Neuronal stem cell (in vitro differentiated cells): ENCODE measurements at regions not wholly inside any gene's neighbourhood (a gene's known extent, or its start where the extent isn't known, plus 50 kb on each side); places are given as distances from the start of the nearest gene placed in this dataset.
"Not testable (repeated sequence)": the region's sequence is repeated elsewhere in the genome, so short reads cannot be mapped to it uniquely, and the experiment has no call there.

Experiments
- DNase-seq: peaks from one replicate; pipeline ENCODE4 v3.0.0-alpha.2; 2013; ENCODE audit warnings: low spot score
- H2AFZ ChIP-seq: one replicate; pipeline ENCODE4 v1.6.1; 2013; ENCODE audit warnings: mild to moderate bottlenecking, low read length, inconsistent platforms
- H2AK5ac ChIP-seq: 2 replicates; pipeline ENCODE4 v1.6.1; 2013; ENCODE audit warnings: low read depth, mild to moderate bottlenecking, inconsistent platforms, low read length, moderate library complexity, mixed read lengths
- H2BK120ac ChIP-seq: 2 replicates; pipeline ENCODE4 v1.6.1; 2013; ENCODE audit warnings: low read depth, mild to moderate bottlenecking, inconsistent platforms, low read length, moderate library complexity, mixed read lengths
- H2BK12ac ChIP-seq: one replicate; pipeline ENCODE4 v1.6.1; 2013; ENCODE audit warnings: low read length, inconsistent platforms
- H2BK15ac ChIP-seq: 2 replicates; pipeline ENCODE4 v1.6.1; 2013; ENCODE audit warnings: mild to moderate bottlenecking, low read length, inconsistent platforms, mixed read lengths
- H2BK5ac ChIP-seq: one replicate; pipeline ENCODE4 v1.6.1; 2013; ENCODE audit warnings: inconsistent platforms, mild to moderate bottlenecking, low read length, moderate library complexity
- H3K14ac ChIP-seq: one replicate; pipeline ENCODE4 v1.6.1; 2013; ENCODE audit warnings: low read length, inconsistent platforms
- H3K18ac ChIP-seq: 2 replicates; pipeline ENCODE4 v1.6.1; 2013; ENCODE audit warnings: low read length, inconsistent platforms
- H3K23ac ChIP-seq: 2 replicates; pipeline ENCODE4 v1.6.1; 2013; ENCODE audit warnings: low read depth, mild to moderate bottlenecking, mixed read lengths, low read length, inconsistent platforms; ENCODE audit not compliant: poor library complexity
- H3K27ac ChIP-seq: replicated peaks from 3 replicates; pipeline ENCODE4 v1.5.1; 2013; ENCODE audit warnings: low read length, inconsistent platforms
- H3K27me3 ChIP-seq, 3 experiments: 2 replicates each; pipeline ENCODE4 v1.6.1; 2013; ENCODE audit warnings: low read length in 3 of 3, mild to moderate bottlenecking in 2 of 3, inconsistent platforms in 1 of 3, low read depth in 1 of 3, mixed read lengths in 1 of 3, moderate library complexity in 1 of 3; ENCODE audit not compliant: control insufficient read depth in 3 of 3, insufficient read depth in 3 of 3
- H3K36me3 ChIP-seq, 2 donors: replicated peaks in 1 of 2; 2 replicates each; pipeline ENCODE4 v1.6.1; 2013; ENCODE audit warnings: low read length in 2 of 2; ENCODE audit not compliant: control insufficient read depth in 2 of 2, insufficient read depth in 2 of 2
- H3K4ac ChIP-seq: 2 replicates; pipeline ENCODE4 v1.6.1; 2013; ENCODE audit warnings: inconsistent platforms, mild to moderate bottlenecking, low read length, moderate library complexity
- H3K4me1 ChIP-seq, 2 donors: 1 replicate in 1 of 2; 2 replicates in 1 of 2; pipeline ENCODE4 v1.6.1; 2013; ENCODE audit warnings: low read length in 2 of 2, low read depth in 1 of 2; ENCODE audit not compliant: control insufficient read depth in 2 of 2, insufficient read depth in 1 of 2
- H3K4me2 ChIP-seq: one replicate; pipeline ENCODE4 v1.6.1; 2013; ENCODE audit warnings: mild to moderate bottlenecking, low read length, inconsistent platforms; ENCODE audit not compliant: insufficient read depth, poor library complexity, severe bottlenecking
- H3K4me3 ChIP-seq, 2 donors: 2 replicates each; pipeline ENCODE4 v1.5.1; 2013; ENCODE audit warnings: low read length in 2 of 2, mild to moderate bottlenecking in 2 of 2, inconsistent platforms in 1 of 2, moderate library complexity in 1 of 2
- H3K79me1 ChIP-seq: one replicate; pipeline ENCODE4 v1.6.1; 2013; ENCODE audit warnings: low read depth, mild to moderate bottlenecking, inconsistent platforms, low read length, moderate library complexity
- H3K9ac ChIP-seq: one replicate; pipeline ENCODE4 v1.6.1; 2013; ENCODE audit warnings: mild to moderate bottlenecking, low read depth, low read length, inconsistent platforms; ENCODE audit not compliant: poor library complexity
- H3K9me3 ChIP-seq, 2 donors: replicated peaks in 1 of 2; 2 replicates each; pipeline versions ENCODE3 to v1.6.1; 2013; ENCODE audit warnings: low read length in 2 of 2, mild to moderate bottlenecking in 2 of 2, inconsistent platforms in 1 of 2, low read depth in 1 of 2, mixed read lengths in 1 of 2, moderate library complexity in 1 of 2; ENCODE audit not compliant: control insufficient read depth in 2 of 2, insufficient read depth in 1 of 2
- H4K8ac ChIP-seq: one replicate; pipeline ENCODE4 v1.6.1; 2013; ENCODE audit warnings: low read depth, mild to moderate bottlenecking, inconsistent platforms, low read length, moderate library complexity
- H4K91ac ChIP-seq: one replicate; pipeline ENCODE4 v1.6.1; 2013; ENCODE audit warnings: low read length, low read depth, mild to moderate bottlenecking, inconsistent platforms; ENCODE audit not compliant: poor library complexity
- WGBS, 2 donors: extraction: QIAGEN DNeasy Blood & Tissue Kit; methylation state at CpG; one replicate each; pipeline ENCODE4 v1.1.7; 2013; ENCODE audit warnings: missing lambda C conversion rate in 2 of 2, mixed read lengths in 1 of 2; ENCODE audit not compliant: insufficient read length in 2 of 2, insufficient replicate concordance in 1 of 2; ENCODE audit errors: extremely low coverage in 2 of 2; 5-methylcytosine and 5-hydroxymethylcytosine counted together

GRCh38 chr21:9743566-9743965, 777.8 kb upstream of the TPTE start:
- not testable (repeated sequence) for H4K8ac ChIP-seq, H3K4me3 ChIP-seq, H2BK5ac ChIP-seq, H3K18ac ChIP-seq, H2AK5ac ChIP-seq, H3K23ac ChIP-seq, DNase-seq, H2BK15ac ChIP-seq, H2BK120ac ChIP-seq, H3K4ac ChIP-seq, H3K27me3 ChIP-seq, H2BK12ac ChIP-seq, H3K27ac ChIP-seq, H3K36me3 ChIP-seq, H3K9ac ChIP-seq, H3K79me1 ChIP-seq, H4K91ac ChIP-seq, H3K14ac ChIP-seq, H3K4me1 ChIP-seq, H3K4me2 ChIP-seq, H2AFZ ChIP-seq
- H3K9me3 ChIP-seq, result peaks cover 0 to 15% of the 10 kb centered on the region in 2 donors
- WGBS, 2 donors, result no CpG with 5 or more reads among the region's 10 CpGs

DNA sequence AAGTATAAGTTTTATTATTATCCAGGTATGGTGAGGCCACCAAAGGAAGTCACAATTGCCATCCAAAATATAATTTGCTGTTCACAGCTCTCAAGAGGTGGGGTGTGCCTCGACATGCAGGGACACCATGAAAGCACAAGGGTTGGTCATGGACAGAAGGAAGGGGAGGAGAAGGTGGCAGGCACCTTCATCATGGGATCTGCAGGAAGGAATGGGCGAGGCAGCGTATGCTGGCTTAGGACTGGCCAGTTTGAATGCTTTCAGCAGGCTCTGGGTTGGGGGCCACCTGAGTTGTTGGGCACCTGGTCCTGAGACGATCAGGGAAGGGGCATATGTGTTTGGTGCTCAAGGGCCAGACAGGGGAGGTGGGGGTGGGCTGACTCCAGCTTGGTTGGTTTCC, 777.2 kb upstream of the TPTE start:
- not testable (repeated sequence) for H3K18ac ChIP-seq, H2AFZ ChIP-seq, H3K4me2 ChIP-seq, H4K8ac ChIP-seq, H2BK12ac ChIP-seq, H3K27me3 ChIP-seq, H2BK15ac ChIP-seq, H3K4me1 ChIP-seq, H3K9ac ChIP-seq, DNase-seq, H4K91ac ChIP-seq, H3K36me3 ChIP-seq, H2BK5ac ChIP-seq, H3K79me1 ChIP-seq, H2AK5ac ChIP-seq, H3K27ac ChIP-seq, H2BK120ac ChIP-seq, H3K14ac ChIP-seq, H3K23ac ChIP-seq, H3K4me3 ChIP-seq, H3K4ac ChIP-seq
- H3K9me3 ChIP-seq, result peaks cover 0 to 11% of the 10 kb centered on the region in 2 donors
- no CpG with 5 or more reads among the region's 4 CpGs for WGBS, 2 donors

DNA sequence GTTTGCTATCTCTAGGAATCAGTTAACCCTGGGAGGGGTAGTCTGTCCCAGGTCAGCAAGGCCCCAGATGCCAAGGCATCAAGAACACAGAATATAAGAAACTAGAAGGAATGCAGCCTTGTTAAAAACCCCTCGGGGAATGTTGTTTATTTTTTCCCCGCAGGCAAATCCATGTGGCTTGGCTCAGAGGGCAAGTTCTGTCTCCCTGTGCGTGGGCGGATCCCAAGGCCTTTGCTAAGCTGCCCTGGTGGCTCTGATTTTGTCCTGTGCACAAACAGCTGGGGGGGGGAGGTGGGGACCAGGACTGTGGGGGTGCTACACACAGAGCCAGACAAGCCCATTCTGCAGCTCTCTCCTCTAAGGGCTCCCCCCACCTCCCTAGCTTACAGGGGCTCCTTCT, 776.8 kb upstream of the TPTE start:
- not testable (repeated sequence) for H3K4me2 ChIP-seq, H3K4me3 ChIP-seq, H3K27ac ChIP-seq, H3K23ac ChIP-seq, H3K14ac ChIP-seq, H3K9ac ChIP-seq, H3K27me3 ChIP-seq, H4K91ac ChIP-seq, H3K79me1 ChIP-seq, H3K36me3 ChIP-seq, H2BK120ac ChIP-seq, H3K4me1 ChIP-seq, H2BK5ac ChIP-seq, H2AK5ac ChIP-seq, H3K18ac ChIP-seq, H3K4ac ChIP-seq, H2AFZ ChIP-seq, H2BK15ac ChIP-seq, H4K8ac ChIP-seq, DNase-seq, H2BK12ac ChIP-seq
- peaks cover 0 to 11% of the 10 kb centered on the region in 2 donors for H3K9me3 ChIP-seq
- no CpG with 5 or more reads among the region's 4 CpGs for WGBS, 2 donors

DNA sequence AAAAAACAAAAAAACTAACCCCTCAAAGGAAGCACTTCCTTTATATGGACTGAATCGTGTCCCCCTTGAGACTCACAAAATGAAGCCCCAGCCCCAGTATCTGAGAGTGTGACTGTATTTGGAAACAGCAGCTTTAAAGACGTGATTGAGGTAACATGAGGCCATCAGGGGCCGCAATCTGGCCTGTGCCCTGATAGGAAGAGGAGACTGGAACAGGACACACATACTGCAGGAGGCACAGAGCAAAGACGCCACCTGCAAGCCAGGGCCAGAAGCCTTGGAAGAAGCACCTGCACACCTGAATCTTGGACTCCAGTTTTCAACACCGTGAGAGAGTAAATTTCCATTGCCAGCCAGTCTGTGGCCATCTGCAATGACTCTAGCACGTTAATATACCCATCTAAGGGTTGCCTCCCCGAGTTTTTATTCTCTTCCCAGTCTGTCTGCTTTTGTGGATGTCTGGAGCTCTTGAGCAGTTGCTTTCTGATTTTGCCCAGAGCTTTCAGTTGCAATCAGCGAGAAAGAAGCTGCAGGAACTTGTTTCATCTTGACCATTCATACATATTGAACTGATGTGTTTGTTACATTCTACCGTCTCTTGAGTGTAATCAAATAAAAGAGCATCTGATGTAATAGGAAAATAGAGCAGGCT, 775.8 kb upstream of the TPTE start:
- not testable (repeated sequence) for H3K9me3 ChIP-seq, H3K9ac ChIP-seq, H4K8ac ChIP-seq, H2BK120ac ChIP-seq, H4K91ac ChIP-seq, H3K14ac ChIP-seq, H3K27me3 ChIP-seq, H3K4me3 ChIP-seq, H2BK15ac ChIP-seq, H2BK5ac ChIP-seq, H3K27ac ChIP-seq, DNase-seq, H2AK5ac ChIP-seq, H3K4ac ChIP-seq, H3K4me1 ChIP-seq, H3K79me1 ChIP-seq, H3K36me3 ChIP-seq, H3K4me2 ChIP-seq, H2AFZ ChIP-seq, H2BK12ac ChIP-seq, H3K23ac ChIP-seq, H3K18ac ChIP-seq
- no CpG with 5 or more reads among the region's 9 CpGs for WGBS, 2 donors
